Osteocyte (in vitro differentiated cells): ENCODE measurements at regions not wholly inside any gene's neighbourhood (a gene's known extent, or its start where the extent isn't known, plus 50 kb on each side); places are given as distances from the start of the nearest gene placed in this dataset.

Experiments used
- DNase-seq: peaks from one replicate; pipeline ENCODE4 v3.0.0; 2021; ENCODE audit warnings: mixed read lengths; ENCODE audit not compliant: unreplicated experiment; ENCODE audit errors: extremely low spot score
- H3K27ac Mint-ChIP-seq: one replicate; pipeline ENCODE4 v1.8.0; 2021; ENCODE audit warnings: mild to moderate bottlenecking, mixed read lengths; ENCODE audit not compliant: unreplicated experiment
- H3K27me3 Mint-ChIP-seq: one replicate; pipeline ENCODE4 v1.8.0; 2021; ENCODE audit warnings: mixed read lengths; ENCODE audit not compliant: unreplicated experiment
- H3K36me3 Mint-ChIP-seq: one replicate; pipeline ENCODE4 v1.8.0; 2021; ENCODE audit warnings: mixed read lengths; ENCODE audit not compliant: unreplicated experiment
- H3K4me1 Mint-ChIP-seq: one replicate; pipeline ENCODE4 v1.8.0; 2021; ENCODE audit warnings: mixed read lengths; ENCODE audit not compliant: unreplicated experiment
- H3K4me3 Mint-ChIP-seq: one replicate; pipeline ENCODE4 v1.8.0; 2021; ENCODE audit warnings: mild to moderate bottlenecking, moderate library complexity, mixed read lengths; ENCODE audit not compliant: unreplicated experiment
- H3K9me3 Mint-ChIP-seq: one replicate; pipeline ENCODE4 v1.8.0; 2021; ENCODE audit warnings: mixed read lengths; ENCODE audit not compliant: unreplicated experiment
- TF ChIP-seq, protein P1 (sequence below): fragments of 200-600 bp; sonication (generic); IDR thresholded peaks from 2 replicates; pipeline ENCODE4 v1.5.0; 2021; ENCODE audit warnings: antibody characterized with exemption, mild to moderate bottlenecking, moderate library complexity

DNA sequence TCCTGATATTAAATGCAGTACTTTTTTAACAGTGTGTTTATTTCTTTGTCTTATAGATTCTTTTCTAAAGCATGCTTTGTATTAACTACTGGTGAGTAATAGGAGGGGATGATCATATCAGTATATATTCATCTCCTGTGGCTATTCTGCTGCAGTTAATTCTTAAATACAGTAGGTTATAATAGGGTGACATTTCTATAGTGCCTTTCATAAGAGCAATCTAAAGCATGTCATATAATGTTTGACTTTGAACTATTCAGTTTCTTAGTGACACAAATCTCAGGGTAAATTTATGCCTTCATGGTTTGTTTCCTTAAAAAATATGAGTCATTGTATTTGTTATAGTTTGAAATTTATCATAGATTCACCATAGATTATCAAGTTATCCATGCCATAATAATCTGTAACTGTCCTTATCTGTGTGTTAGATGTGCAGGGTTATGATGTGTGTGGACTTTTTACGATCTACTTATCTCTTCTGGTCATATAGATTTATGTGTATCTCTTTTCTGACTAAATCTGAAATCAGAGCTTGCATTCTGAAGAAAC is 1019.5 kb downstream of the NR2F1-AS1 start:
- Mint-ChIP-seq H3K27me3 (no peaks in the 10 kb centered on the region), H3K4me3 (peak overlapping the region; percentile 12), H3K36me3 (peaks cover 3% of the 10 kb centered on the region), H3K4me1 (peaks cover 71% of the 10 kb centered on the region), H3K27ac (peak overlapping the region; percentile 93), H3K9me3 (no peaks in the 10 kb centered on the region)
- no peak for DNase-seq
- TF ChIP-seq, protein P1, sequence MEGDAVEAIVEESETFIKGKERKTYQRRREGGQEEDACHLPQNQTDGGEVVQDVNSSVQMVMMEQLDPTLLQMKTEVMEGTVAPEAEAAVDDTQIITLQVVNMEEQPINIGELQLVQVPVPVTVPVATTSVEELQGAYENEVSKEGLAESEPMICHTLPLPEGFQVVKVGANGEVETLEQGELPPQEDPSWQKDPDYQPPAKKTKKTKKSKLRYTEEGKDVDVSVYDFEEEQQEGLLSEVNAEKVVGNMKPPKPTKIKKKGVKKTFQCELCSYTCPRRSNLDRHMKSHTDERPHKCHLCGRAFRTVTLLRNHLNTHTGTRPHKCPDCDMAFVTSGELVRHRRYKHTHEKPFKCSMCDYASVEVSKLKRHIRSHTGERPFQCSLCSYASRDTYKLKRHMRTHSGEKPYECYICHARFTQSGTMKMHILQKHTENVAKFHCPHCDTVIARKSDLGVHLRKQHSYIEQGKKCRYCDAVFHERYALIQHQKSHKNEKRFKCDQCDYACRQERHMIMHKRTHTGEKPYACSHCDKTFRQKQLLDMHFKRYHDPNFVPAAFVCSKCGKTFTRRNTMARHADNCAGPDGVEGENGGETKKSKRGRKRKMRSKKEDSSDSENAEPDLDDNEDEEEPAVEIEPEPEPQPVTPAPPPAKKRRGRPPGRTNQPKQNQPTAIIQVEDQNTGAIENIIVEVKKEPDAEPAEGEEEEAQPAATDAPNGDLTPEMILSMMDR, result no peak

DNA sequence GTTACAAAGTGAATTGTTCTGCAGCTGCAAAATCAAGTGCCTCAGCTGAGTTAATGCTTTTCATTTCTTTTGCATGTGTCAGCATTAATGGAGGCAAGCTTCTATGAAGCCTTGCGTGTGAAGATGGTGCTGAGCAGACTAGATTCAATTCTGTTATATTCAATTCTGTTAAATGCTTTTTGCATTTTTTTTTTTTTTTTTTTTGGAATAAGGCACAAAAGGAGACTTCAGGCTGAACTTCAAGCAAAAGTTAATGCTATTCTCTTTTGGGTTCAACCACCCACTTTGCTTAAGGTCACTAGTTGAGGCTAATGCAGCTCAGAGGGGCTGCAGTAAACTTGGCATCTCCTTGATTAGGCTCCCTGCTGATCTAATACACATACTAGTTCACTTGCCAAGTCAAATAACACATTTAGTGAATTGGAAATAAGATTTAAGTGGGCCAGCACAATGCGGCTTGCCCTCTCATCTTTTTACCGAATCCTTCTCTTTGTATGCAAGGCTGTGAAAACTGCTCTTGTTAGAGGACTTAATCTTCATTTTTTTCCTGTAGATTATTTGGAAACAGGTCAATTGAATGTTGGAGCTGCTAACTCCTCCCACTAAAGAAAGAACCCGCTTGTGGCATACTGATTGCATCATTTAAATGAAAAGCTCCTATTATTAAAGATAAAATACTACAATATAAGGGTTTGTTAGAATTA is 1020.2 kb downstream of the NR2F1-AS1 start:
- H3K4me3 Mint-ChIP-seq, result no peak overlapping the region
- peaks cover 3% of the 10 kb centered on the region for H3K36me3 Mint-ChIP-seq
- no peak for DNase-seq
- H3K4me1 Mint-ChIP-seq, result peaks cover 68% of the 10 kb centered on the region
- no peaks in the 10 kb centered on the region for H3K9me3 Mint-ChIP-seq
- TF ChIP-seq, protein P1, result no peak
- no peaks in the 10 kb centered on the region for H3K27me3 Mint-ChIP-seq
- peak overlapping the region; percentile 93 for H3K27ac Mint-ChIP-seq

DNA sequence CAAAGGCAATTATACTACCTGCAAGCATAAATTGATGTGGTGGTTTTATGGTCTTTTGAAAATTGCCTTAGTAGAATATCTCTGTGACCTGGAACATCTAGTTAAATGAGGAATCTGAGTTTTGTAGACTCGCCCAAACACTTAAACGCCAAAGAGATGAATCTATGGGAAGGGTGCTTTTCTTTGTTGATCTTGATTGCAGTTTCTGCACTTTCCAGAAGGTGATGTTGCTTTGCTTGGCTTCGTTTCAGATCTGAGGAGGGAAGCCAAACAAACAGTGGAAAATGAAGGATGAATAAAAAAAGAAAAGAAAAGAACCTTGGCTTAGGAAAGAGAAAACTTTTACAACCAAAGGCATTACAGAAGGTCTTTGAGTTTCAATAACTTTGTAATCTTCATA is 1021.2 kb downstream of the NR2F1-AS1 start:
- TF ChIP-seq, protein P1, result peak; percentile 23
- Mint-ChIP-seq H3K9me3 (no peaks in the 10 kb centered on the region), H3K4me1 (peaks cover 61% of the 10 kb centered on the region), H3K36me3 (peaks cover 3% of the 10 kb centered on the region), H3K27me3 (no peaks in the 10 kb centered on the region), H3K4me3 (peak overlapping the region; percentile 16), H3K27ac (peak overlapping the region; percentile 93)
- DNase-seq, result no peak

DNA sequence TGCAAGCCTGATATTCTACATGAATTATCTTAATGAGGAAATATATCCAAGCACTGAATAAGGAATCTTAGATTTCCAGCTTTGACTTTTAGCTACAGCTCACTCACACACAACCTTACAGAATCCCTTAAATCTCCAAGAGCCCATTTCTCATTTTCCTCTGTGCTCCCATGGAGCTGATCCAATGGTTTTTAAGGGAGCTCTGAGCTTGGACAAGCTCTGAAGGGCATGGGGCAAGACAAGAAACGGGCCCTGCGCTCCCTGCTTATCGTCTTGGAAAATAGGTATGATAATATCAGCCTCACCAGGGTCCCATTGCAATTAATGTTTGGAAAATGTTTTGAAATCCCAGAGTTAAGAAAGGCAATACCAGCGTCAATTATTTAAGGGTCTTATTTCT is 1021.7 kb downstream of the NR2F1-AS1 start:
- Mint-ChIP-seq H3K27ac (peak overlapping the region; percentile 93), H3K9me3 (no peaks in the 10 kb centered on the region), H3K27me3 (no peaks in the 10 kb centered on the region), H3K4me1 (peaks cover 66% of the 10 kb centered on the region), H3K36me3 (peaks cover 3% of the 10 kb centered on the region), H3K4me3 (no peak overlapping the region)
- TF ChIP-seq, protein P1, result no peak
- DNase-seq, result no peak

DNA sequence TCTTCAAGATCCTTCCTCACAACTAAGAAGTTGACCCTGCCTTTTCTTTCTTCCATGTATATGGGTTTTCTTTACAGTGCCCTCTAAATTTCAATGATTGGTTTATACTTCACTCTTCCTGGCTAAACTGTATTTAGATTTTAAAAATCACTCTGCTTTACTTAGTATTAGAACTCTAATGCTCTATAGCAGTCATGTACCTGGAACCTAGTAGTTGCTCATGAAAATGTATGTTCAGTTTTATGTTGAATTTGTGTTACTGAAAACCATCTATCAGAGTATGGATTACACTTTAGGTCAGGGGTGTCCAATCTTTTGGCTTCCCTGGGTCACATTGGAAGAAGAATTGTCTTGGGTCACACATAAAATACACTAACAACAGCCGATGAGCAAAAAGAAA is 1024.3 kb downstream of the NR2F1-AS1 start:
- Mint-ChIP-seq H3K36me3 (peaks cover 3% of the 10 kb centered on the region), H3K4me1 (peaks cover 71% of the 10 kb centered on the region), H3K4me3 (no peak overlapping the region), H3K9me3 (no peaks in the 10 kb centered on the region), H3K27ac (peak overlapping the region; percentile 31), H3K27me3 (no peaks in the 10 kb centered on the region)
- TF ChIP-seq, protein P1, result no peak
- no peak for DNase-seq
